Endodermal cell (in vitro differentiated cells): ENCODE measurements at regions not wholly inside any gene's neighbourhood (a gene's known extent, or its start where the extent isn't known, plus 50 kb on each side); places are given as distances from the start of the nearest gene placed in this dataset.
"Not testable (repeated sequence)": the region's sequence is repeated elsewhere in the genome, so short reads cannot be mapped to it uniquely, and the experiment has no call there.

Experiments used
- DNase-seq: peaks from one replicate; pipeline ENCODE4 v3.0.0-alpha.2; 2017
- H3K27ac ChIP-seq: 2 replicates; pipeline ENCODE4 v1.5.1; 2013; ENCODE audit warnings: mild to moderate bottlenecking, low read depth, low read length, moderate library complexity
- H3K27me3 ChIP-seq: 2 replicates; pipeline ENCODE4 v1.6.1; 2013; ENCODE audit warnings: mild to moderate bottlenecking, low read length, moderate library complexity; ENCODE audit not compliant: insufficient read depth, control insufficient read depth, poor library complexity, severe bottlenecking
- H3K36me3 ChIP-seq: 2 replicates; pipeline ENCODE4 v1.7.0; 2013; ENCODE audit warnings: mild to moderate bottlenecking, low read length, moderate library complexity; ENCODE audit not compliant: control insufficient read depth, insufficient read depth
- H3K4me1 ChIP-seq: one replicate; pipeline ENCODE4 v1.7.0; 2013; ENCODE audit warnings: low read length; ENCODE audit not compliant: control insufficient read depth, insufficient read depth
- H3K4me3 ChIP-seq: 2 replicates; pipeline ENCODE4 v1.5.1; 2013; ENCODE audit warnings: mild to moderate bottlenecking, low read length, moderate library complexity
- H3K9ac ChIP-seq: 2 replicates; pipeline ENCODE4 v1.6.1; 2013; ENCODE audit warnings: mild to moderate bottlenecking, low read length, moderate library complexity; ENCODE audit not compliant: poor library complexity, severe bottlenecking; ENCODE audit errors: extremely low read depth
- H3K9me3 ChIP-seq: 2 replicates; pipeline ENCODE4 v1.6.1; 2013; ENCODE audit warnings: mild to moderate bottlenecking, low read length, moderate library complexity; ENCODE audit not compliant: control insufficient read depth
- H3K27ac Mint-ChIP-seq: 2 replicates; pipeline ENCODE4 v1.8.0; 2020; ENCODE audit warnings: mixed read lengths
- H3K27me3 Mint-ChIP-seq: 2 replicates; pipeline ENCODE4 v1.8.0; 2021; ENCODE audit warnings: mild to moderate bottlenecking, mixed read lengths; ENCODE audit not compliant: insufficient read depth
- H3K36me3 Mint-ChIP-seq: 2 replicates; pipeline ENCODE4 v1.8.0; 2020; ENCODE audit warnings: low read depth, mixed read lengths
- H3K4me1 Mint-ChIP-seq: 2 replicates; pipeline ENCODE4 v1.8.0; 2020; ENCODE audit warnings: mixed read lengths
- H3K4me3 Mint-ChIP-seq: 2 replicates; pipeline ENCODE4 v1.8.0; 2020; ENCODE audit warnings: mild to moderate bottlenecking, moderate library complexity, mixed read lengths
- H3K9me3 Mint-ChIP-seq: 2 replicates; pipeline ENCODE4 v1.8.0; 2020; ENCODE audit warnings: mild to moderate bottlenecking, mixed read lengths
- WGBS, 2 experiments: methylation state at CpG; one replicate each; pipeline versions ENCODE4 v1.1.5 to v1.1.7; 2013; ENCODE audit warnings: missing lambda C conversion rate in 2 of 2, mixed read lengths in 1 of 2; ENCODE audit not compliant: insufficient coverage in 1 of 2, insufficient read length in 1 of 2; 5-methylcytosine and 5-hydroxymethylcytosine counted together
- TF ChIP-seq, protein P1 (sequence below): fragments of 200-600 bp; sonication (generic); conservative IDR thresholded peaks from 2 replicates; pipeline ENCODE4 v1.5.0; 2021; ENCODE audit warnings: antibody characterized with exemption, mild to moderate bottlenecking

- Mint-ChIP-seq H3K4me1 (peaks cover 2% of the 10 kb centered on the region), H3K9me3 (no peaks in the 10 kb centered on the region), H3K27ac (no peak overlapping the region), H3K36me3 (no peaks in the 10 kb centered on the region), H3K27me3 (peaks cover 3% of the 10 kb centered on the region), H3K4me3 (no peak overlapping the region)
- DNase-seq, result no peak
- WGBS, 2 experiments, result 89 to 100% methylated on average over 2 of the region's 2 CpGs
- H3K4me1 ChIP-seq, result no peaks in the 10 kb centered on the region
- H3K4me3 ChIP-seq, result no peak overlapping the region
- H3K27ac ChIP-seq, result no peak overlapping the region
- no peaks in the 10 kb centered on the region for H3K27me3 ChIP-seq
- TF ChIP-seq, protein P1, sequence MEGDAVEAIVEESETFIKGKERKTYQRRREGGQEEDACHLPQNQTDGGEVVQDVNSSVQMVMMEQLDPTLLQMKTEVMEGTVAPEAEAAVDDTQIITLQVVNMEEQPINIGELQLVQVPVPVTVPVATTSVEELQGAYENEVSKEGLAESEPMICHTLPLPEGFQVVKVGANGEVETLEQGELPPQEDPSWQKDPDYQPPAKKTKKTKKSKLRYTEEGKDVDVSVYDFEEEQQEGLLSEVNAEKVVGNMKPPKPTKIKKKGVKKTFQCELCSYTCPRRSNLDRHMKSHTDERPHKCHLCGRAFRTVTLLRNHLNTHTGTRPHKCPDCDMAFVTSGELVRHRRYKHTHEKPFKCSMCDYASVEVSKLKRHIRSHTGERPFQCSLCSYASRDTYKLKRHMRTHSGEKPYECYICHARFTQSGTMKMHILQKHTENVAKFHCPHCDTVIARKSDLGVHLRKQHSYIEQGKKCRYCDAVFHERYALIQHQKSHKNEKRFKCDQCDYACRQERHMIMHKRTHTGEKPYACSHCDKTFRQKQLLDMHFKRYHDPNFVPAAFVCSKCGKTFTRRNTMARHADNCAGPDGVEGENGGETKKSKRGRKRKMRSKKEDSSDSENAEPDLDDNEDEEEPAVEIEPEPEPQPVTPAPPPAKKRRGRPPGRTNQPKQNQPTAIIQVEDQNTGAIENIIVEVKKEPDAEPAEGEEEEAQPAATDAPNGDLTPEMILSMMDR, result no peak
- H3K9ac ChIP-seq, result no peak overlapping the region
- no peaks in the 10 kb centered on the region for H3K9me3 ChIP-seq
- no peaks in the 10 kb centered on the region for H3K36me3 ChIP-seq
These were observed 78.6 kb upstream of the GBA3 start for GRCh38 chr4:22614114-22614513.

DNA sequence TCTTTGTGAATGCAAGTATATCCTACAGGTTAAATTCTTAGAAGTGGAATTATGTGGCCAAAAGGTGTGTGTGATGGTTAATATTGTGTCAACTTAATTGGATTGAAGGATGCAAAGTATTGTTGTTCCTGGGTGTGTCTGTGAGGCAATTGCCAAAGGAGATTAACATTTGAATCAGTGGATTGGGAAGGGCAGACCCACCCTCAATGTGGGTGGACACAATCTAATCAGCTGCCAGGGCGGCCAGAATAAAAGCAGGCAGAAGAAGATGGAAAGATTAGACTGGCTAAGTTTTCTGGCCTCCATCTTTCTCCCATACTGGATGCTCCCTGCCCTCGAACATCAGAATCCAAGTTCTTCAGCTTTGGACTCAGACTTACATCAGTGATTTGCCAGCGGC, 76.2 kb upstream of the GBA3 start:
- no peak overlapping the region for H3K9ac ChIP-seq
- H3K27ac Mint-ChIP-seq, result no peak overlapping the region
- H3K36me3 Mint-ChIP-seq, result no peaks in the 10 kb centered on the region
- no peak overlapping the region for H3K4me3 Mint-ChIP-seq
- TF ChIP-seq, protein P1, result no peak
- no peak overlapping the region for H3K4me3 ChIP-seq
- H3K36me3 ChIP-seq, result no peaks in the 10 kb centered on the region
- no peaks in the 10 kb centered on the region for H3K9me3 ChIP-seq
- H3K27me3 Mint-ChIP-seq, result peaks cover 1% of the 10 kb centered on the region
- H3K27me3 ChIP-seq, result no peaks in the 10 kb centered on the region
- H3K4me1 ChIP-seq, result no peaks in the 10 kb centered on the region
- no peaks in the 10 kb centered on the region for H3K9me3 Mint-ChIP-seq
- DNase-seq, result no peak
- H3K27ac ChIP-seq, result no peak overlapping the region
- H3K4me1 Mint-ChIP-seq, result peaks cover 2% of the 10 kb centered on the region
- 92 to 94% methylated on average over 2 to 3 of the region's 3 CpGs for WGBS, 2 experiments

DNA sequence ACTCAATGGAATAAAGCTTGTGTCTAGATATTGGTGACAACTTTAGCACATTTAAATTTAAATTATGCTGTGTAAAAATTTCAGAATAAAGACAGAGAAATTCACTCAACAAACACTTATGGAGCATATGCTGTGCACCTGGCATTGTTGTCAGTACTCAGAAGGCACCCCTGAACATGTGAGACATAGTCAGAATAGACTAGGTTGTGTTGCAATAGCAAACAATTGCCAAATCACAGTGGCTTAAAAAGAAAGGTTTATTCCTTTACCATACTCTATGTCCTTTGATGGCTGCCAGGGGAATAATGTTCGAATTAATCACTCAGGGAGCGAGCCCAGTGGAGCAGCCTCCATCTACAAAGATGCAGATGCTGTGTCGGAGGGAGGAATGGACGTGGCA, 72.6 kb upstream of the GBA3 start:
- not testable (repeated sequence) for H3K27ac Mint-ChIP-seq, H3K4me1 Mint-ChIP-seq, H3K27me3 ChIP-seq, H3K4me3 Mint-ChIP-seq, H3K36me3 ChIP-seq, H3K27me3 Mint-ChIP-seq, DNase-seq, H3K9me3 ChIP-seq, H3K4me1 ChIP-seq, H3K36me3 Mint-ChIP-seq, H3K27ac ChIP-seq, H3K9ac ChIP-seq, H3K9me3 Mint-ChIP-seq, H3K4me3 ChIP-seq
- 88 to 100% methylated on average over 4 of the region's 4 CpGs for WGBS, 2 experiments

- H3K27ac ChIP-seq, H3K27ac Mint-ChIP-seq, H3K27me3 ChIP-seq, H3K36me3 Mint-ChIP-seq, H3K36me3 ChIP-seq, H3K27me3 Mint-ChIP-seq, DNase-seq, H3K4me3 Mint-ChIP-seq, H3K9me3 ChIP-seq, H3K4me1 ChIP-seq, H3K9me3 Mint-ChIP-seq, H3K4me3 ChIP-seq, H3K9ac ChIP-seq, H3K4me1 Mint-ChIP-seq: not testable (repeated sequence)
- WGBS, 2 experiments, result 90 to 97% methylated on average over 3 to 5 of the region's 5 CpGs
These were observed 70.8 kb upstream of the GBA3 start for GRCh38 chr4:22621970-22622369.

DNA sequence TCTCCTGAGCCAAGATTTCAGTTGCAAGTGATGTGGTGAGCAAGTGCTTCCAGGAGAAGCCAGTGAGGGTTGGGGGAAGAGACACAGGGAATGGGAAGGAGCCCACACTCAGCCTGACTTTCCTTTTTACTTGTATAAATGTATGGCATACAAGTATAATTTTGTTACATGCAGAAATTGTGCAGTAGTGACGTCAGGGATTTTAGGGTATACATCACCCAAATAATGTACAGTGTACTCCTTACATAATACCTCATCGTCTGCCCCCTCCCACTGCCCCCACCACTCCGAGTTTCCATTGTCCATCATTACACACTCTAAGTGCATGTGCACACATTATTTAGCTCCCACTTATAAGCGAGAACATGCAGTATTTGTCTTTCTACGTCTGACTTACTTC, 68.7 kb upstream of the GBA3 start:
- H3K27me3 ChIP-seq, H3K4me1 ChIP-seq, H3K36me3 ChIP-seq, H3K27ac ChIP-seq, H3K27ac Mint-ChIP-seq, H3K4me3 Mint-ChIP-seq, DNase-seq, H3K36me3 Mint-ChIP-seq, H3K4me1 Mint-ChIP-seq, H3K4me3 ChIP-seq, H3K9me3 Mint-ChIP-seq, H3K27me3 Mint-ChIP-seq, H3K9ac ChIP-seq, H3K9me3 ChIP-seq: not testable (repeated sequence)
- WGBS, 2 experiments, result 87 to 91% methylated on average over 5 of the region's 5 CpGs
